ENCODE measurements at regions not wholly inside any gene's neighbourhood (a gene's known extent, or its start where the extent isn't known, plus 50 kb on each side); places are given as distances from the start of the nearest gene placed in this dataset.
A peak's percentile ranks its signal among the peaks of the same experiment; 100 is the strongest.

DNA sequence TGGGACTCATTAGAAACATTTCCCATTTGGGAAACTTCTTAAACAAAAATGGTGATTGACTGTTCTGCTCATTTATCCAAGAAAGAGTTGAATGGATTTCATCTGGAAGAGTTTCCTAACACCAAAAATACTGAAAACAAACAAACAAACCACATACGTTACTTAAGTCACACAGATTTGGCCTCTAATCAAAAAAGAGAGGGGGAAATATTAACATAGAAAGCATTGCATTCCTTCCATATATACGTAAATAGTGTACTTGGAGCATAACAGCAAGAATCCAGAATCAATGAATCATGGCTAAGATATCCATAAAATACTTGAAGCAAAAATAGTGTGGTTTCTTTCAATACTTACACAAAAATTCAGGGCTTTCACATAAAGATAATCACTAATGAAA lies 189.8 kb upstream of the MAP3K1 start:
- dilution Hi-C loops (cut with MboI; ENCODE audit: extremely low pct_ligation_motif_present, low sequenced_read_pairs): no loop called here
- Histone ChIP-seq H2AFZ (ENCODE audit: control insufficient read depth, low read length) (no peak overlapping the region), H3K27me3 (ENCODE audit: control insufficient read depth, extremely low read depth, insufficient read depth, low read length) (no peaks in the 10 kb centered on the region), H3K4me2 (ENCODE audit: control insufficient read depth, extremely low read depth, insufficient read depth, low read depth, low read length) (peak overlapping the region; percentile 23), H3K9me3 (ENCODE audit: control insufficient read depth, low read depth, low read length) (no peaks in the 10 kb centered on the region), H3K36me3 (ENCODE audit: control insufficient read depth in 2 of 2, extremely low read depth in 1 of 2, insufficient read depth in 2 of 2, low read length in 2 of 2) (no peaks in the 10 kb centered on the region), H3K79me2 (ENCODE audit: control insufficient read depth, insufficient read depth, low read length) (no peaks in the 10 kb centered on the region), H3K4me3 (ENCODE audit: control insufficient read depth in 2 of 3, extremely low read depth in 1 of 3, insufficient read depth in 2 of 3, low read depth in 1 of 3, low read length in 3 of 3) (no peak overlapping the region), H3K9me1 (ENCODE audit: control insufficient read depth, extremely low read depth, insufficient read depth, low read length) (no peaks in the 10 kb centered on the region), H3K9ac (ENCODE audit: control insufficient read depth, extremely low read depth, insufficient read depth, low read length) (no peak overlapping the region), H4K20me1 (ENCODE audit: control insufficient read depth, extremely low read depth, insufficient read depth, low read length) (no peaks in the 10 kb centered on the region), H3K27ac (ENCODE audit: control insufficient read depth, insufficient read depth, low read length) (no peak overlapping the region), H3K4me1 (ENCODE audit: control insufficient read depth, extremely low read depth, insufficient read depth, low read length) (peaks cover 2% of the 10 kb centered on the region)
- FAIRE-seq (peak; percentile 9), DNase-seq (ENCODE audit: low read depth, low spot score) (no peak)
- TF ChIP-seq, protein P1, sequence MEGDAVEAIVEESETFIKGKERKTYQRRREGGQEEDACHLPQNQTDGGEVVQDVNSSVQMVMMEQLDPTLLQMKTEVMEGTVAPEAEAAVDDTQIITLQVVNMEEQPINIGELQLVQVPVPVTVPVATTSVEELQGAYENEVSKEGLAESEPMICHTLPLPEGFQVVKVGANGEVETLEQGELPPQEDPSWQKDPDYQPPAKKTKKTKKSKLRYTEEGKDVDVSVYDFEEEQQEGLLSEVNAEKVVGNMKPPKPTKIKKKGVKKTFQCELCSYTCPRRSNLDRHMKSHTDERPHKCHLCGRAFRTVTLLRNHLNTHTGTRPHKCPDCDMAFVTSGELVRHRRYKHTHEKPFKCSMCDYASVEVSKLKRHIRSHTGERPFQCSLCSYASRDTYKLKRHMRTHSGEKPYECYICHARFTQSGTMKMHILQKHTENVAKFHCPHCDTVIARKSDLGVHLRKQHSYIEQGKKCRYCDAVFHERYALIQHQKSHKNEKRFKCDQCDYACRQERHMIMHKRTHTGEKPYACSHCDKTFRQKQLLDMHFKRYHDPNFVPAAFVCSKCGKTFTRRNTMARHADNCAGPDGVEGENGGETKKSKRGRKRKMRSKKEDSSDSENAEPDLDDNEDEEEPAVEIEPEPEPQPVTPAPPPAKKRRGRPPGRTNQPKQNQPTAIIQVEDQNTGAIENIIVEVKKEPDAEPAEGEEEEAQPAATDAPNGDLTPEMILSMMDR (optimal IDR thresholded peaks at IDR 0.05 in 1 of 3, IDR thresholded peaks at IDR 0.05 in 1 of 3, conservative IDR thresholded peaks at IDR 0.05 in 1 of 3; ENCODE audit: extremely low read depth in 1 of 3, insufficient read depth in 2 of 3, low read length in 3 of 3): no peak

DNA sequence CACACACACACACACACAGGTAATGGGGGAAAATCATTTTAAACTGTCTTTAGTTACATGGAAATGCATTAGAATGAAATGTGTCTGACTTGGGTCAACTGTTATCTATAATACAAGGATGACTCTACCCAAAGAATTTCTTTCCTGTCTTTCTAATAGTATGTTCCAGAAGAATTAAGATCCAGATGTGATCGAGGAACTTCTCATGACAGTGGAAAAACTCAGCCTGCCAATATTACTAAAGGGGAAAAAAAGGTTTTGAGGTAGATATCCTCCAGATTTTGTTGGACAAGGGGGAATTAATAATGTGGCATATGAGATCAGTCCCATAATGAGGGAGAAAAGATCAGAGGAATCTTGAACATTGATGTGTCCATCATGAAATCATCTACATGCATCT lies 190.6 kb upstream of the MAP3K1 start:
- Histone ChIP-seq H3K9me1 (ENCODE audit: control insufficient read depth, extremely low read depth, insufficient read depth, low read length) (no peaks in the 10 kb centered on the region), H3K9me3 (ENCODE audit: control insufficient read depth, low read depth, low read length) (no peaks in the 10 kb centered on the region), H3K4me2 (ENCODE audit: control insufficient read depth, extremely low read depth, insufficient read depth, low read depth, low read length) (no peak overlapping the region), H3K4me3 (ENCODE audit: control insufficient read depth in 2 of 3, extremely low read depth in 1 of 3, insufficient read depth in 2 of 3, low read depth in 1 of 3, low read length in 3 of 3) (no peak overlapping the region), H2AFZ (ENCODE audit: control insufficient read depth, low read length) (no peak overlapping the region), H4K20me1 (ENCODE audit: control insufficient read depth, extremely low read depth, insufficient read depth, low read length) (no peaks in the 10 kb centered on the region), H3K27ac (ENCODE audit: control insufficient read depth, insufficient read depth, low read length) (no peak overlapping the region), H3K9ac (ENCODE audit: control insufficient read depth, extremely low read depth, insufficient read depth, low read length) (no peak overlapping the region), H3K4me1 (ENCODE audit: control insufficient read depth, extremely low read depth, insufficient read depth, low read length) (peaks cover 2% of the 10 kb centered on the region), H3K79me2 (ENCODE audit: control insufficient read depth, insufficient read depth, low read length) (no peaks in the 10 kb centered on the region), H3K27me3 (ENCODE audit: control insufficient read depth, extremely low read depth, insufficient read depth, low read length) (no peaks in the 10 kb centered on the region), H3K36me3 (ENCODE audit: control insufficient read depth in 2 of 2, extremely low read depth in 1 of 2, insufficient read depth in 2 of 2, low read length in 2 of 2) (no peaks in the 10 kb centered on the region)
- DNase-seq (ENCODE audit: low read depth, low spot score) (no peak), FAIRE-seq (no peak)
- TF ChIP-seq EZH2 (IDR thresholded peaks at IDR 0.05; ENCODE audit: low read length): no peak
- TF ChIP-seq, protein P1 (optimal IDR thresholded peaks at IDR 0.05 in 1 of 3, IDR thresholded peaks at IDR 0.05 in 1 of 3, conservative IDR thresholded peaks at IDR 0.05 in 1 of 3; ENCODE audit: extremely low read depth in 1 of 3, insufficient read depth in 2 of 3, low read length in 3 of 3): no peak
- dilution Hi-C loops (cut with MboI; ENCODE audit: extremely low pct_ligation_motif_present, low sequenced_read_pairs): no loop called here
